NCI-H2196 treated with DMSO at 0.1 percent for 48 hours (cell line): ENCODE measurements at regions not wholly inside any gene's neighbourhood (a gene's known extent, or its start where the extent isn't known, plus 50 kb on each side); places are given as distances from the start of the nearest gene placed in this dataset.
"Not testable (repeated sequence)": the region's sequence is repeated elsewhere in the genome, so short reads cannot be mapped to it uniquely, and the experiment has no call there.

ENCODE experiments used
- DNase-seq: peaks from one replicate; lab custom pipeline; 2025; ENCODE audit not compliant: unreplicated experiment; lab: John Stamatoyannopoulos, UW

DNA sequence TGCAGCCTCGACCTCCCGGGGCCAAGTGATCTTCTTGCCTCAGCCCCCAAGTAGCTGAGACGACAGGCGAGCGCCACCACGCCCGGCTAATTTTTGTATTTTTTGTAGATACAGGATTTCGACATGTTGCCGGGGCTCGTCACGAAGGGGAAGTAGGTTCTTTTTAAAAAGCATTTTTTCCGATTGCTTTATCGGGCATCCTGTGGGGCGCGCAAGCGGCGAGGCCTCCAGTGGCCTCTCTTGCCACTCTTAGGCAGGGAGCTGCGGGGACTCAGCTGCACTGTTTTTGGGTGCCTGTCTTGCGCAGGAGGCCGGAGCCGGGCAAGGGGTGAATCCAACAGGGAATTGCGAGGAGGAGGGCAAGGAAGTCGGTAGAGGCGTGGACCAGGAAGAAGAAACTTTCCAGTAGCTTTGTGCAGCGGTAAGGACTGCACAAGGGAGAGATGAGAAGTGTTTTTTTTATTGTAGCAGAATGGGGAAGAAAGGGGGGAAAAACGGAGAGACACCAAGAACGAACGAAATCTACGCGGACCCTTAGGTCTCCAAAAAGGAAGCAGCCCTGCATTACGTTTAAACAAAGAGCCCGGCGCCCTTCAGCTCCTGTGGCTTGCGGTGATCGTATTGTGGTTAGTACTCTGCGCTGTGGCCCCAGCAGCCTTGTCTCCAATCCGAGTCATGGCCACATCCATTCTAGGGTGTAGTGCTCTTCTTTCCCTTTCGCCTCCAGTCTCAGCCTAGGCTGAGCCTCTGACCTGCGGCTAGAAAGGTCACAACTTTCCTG, 164.8 kb downstream of the PPIAL4G start:
- no peak for DNase-seq

DNA sequence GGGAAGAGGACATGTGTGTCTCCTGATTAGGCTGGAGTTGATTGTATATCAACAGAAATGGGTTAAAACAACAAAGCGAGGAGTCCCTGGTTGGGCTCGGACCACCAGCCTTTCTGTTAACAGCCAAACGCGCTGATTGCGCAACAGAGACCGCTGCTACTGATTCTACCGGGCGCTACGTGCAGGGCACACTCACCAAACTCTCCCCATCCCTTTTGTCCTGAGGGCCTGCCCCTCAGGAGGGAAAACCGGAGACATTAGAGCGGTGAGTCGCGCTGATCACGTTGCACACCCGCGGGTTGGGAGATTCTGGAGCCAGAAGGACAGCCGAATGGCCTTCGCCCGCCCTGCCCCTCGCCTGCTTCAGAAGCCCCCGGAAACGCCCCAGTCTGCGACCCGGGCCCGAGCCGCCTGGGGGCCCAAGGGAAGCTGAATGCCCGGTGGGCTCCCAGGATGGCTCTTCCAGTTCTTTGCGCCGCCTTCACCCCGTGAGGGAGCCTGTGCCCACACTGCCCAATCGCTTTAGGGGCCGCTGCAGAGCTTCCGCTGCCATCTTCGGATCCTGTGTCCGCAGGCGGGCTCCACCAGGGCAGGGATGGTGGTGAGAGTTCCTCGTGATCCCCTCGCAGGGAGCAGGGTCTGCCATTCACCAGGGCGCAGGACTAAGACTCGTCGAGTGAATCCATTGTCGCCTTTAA, 165.4 kb upstream of the NBPF11 start:
- DNase-seq, result no peak

DNA sequence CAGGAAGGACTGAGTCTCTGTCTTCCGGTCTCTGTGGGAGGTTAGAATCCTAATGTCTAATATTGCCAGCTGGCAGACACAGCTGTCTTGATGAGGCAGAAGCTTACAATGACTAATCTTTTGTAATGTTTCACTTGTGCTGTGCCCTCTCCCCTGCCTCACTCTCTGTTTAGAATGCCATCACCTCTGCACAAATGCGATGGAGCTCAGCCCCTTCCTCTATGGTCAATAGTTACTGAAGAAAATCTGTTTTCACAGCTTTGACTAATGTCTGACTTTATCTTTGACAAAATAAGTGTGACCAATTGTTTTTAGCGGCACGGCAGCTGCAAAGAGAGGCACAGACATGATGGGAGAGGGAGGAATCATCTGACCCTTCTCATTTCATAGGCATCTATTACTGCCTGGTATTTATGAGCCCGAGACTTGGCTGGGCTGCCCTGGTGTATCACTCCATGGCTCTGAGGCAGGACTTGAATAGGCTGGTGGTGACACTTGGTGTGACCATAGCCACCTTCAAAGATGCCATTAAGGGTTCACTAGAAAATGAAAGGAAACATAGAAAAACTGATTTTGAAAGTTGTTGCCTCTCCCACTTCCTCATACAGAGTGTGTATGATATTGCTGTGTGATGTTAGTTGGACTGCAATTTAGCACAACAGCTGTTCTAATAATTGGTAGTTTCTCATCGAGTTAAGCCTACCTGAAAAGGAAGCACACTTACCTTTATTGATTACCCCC, 163.2 kb upstream of the NBPF11 start:
- DNase-seq, result no peak

DNA sequence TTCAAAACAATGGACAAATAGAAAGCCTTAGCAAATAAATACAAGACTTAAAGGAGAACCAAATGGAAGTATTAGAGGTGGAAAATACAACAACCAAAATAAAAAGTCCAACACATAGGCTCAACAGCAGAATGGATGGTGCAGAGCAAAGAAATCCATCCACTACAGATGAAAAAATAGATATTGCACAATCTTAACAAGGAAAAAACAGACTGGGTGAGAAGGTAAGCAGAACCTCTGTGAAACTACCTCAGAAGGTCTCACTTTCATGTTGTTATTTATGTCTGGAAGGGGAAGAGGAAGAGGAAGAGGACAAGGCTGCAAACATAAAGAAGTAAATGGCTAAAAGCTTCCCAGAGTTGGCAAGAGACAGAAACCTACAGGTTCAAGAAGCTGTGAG, 158.7 kb upstream of the NBPF11 start:
- no peak for DNase-seq

DNA sequence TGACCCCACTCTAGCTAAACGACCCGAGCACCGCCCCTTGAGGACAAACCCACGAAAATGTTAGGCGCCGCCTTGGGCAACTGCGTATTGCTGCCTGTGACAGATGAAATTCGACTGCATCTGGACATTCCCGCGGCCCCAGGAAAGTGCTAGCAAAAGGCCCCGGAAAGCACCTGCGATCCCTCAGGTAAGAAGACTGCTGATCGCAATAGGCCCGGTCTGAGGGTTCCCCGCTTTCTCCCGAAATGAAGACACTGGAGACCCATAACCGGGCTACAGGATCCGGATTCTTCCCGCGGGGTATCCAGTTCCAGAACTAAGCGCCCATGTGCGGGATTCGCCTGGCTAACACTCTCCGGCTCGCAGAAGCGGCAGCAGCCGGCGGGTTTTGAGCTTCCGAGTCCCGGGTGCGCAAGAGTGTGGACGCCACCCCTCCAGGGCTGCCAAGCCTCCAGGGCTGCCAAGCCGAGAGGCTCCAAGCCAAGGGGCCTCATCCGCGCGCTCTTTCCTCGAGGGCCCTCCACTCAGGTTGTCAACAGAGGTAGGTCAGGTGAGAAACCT, 157.9 kb upstream of the NBPF11 start:
- no peak for DNase-seq

DNA sequence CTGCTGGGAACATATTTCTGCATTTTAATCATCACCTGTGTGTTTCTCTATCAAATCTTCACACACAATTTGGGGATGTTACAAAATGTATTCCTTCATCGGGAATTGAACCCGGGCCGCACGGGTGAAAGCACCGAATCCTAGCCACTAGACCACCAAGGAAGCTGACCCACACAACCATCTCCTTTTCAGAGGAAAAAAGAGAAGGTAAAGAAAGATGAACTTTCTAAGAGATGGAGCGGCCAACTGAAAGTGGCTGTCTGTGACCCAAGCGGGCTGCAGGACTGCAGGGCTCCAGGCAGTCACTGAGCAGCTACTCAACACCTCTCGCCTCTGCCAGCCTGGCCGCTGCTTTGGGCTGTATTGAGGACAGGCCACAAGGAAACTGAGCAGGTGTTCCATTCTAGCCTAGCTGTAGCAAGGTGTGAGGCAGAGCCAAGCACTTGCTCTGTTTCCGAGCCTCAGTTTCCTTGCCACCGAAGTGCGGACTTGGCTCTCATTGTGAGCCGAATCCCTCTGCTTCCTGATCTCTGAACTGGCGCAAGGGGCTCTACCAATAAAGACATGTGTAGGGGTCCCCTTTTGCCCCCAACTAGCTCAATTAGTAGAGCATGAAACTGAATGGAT, 156.9 kb upstream of the NBPF11 start:
- DNase-seq, result no peak

DNA sequence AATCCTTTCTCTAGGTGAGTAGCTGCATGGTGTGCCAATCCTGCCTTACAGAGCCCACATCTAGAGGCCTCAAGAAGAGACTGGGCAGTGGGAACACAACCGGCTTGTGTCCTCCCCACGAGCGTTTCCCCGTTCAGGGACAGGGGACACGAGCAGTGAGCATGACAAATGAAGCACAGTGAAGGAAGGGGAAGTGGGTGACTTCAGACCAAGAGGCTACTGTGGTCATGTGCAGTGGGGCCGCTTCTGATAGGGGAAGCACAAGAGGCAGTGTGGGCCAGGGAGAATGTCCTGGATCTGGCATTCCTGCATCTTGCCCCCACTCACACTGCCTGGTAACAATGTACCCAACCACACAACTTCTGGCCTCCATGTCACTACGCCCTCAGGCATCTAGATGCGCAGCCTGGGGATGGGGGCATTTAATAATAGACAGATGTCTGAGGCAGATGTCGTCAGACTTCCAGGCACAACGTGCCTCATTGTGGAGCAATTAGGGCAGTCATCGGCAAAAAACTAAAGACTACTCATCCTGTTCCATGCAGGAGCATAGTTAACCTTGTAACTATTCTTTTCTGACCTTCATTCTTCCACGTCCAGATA, 155.6 kb upstream of the NBPF11 start:
- DNase-seq, result no peak

DNA sequence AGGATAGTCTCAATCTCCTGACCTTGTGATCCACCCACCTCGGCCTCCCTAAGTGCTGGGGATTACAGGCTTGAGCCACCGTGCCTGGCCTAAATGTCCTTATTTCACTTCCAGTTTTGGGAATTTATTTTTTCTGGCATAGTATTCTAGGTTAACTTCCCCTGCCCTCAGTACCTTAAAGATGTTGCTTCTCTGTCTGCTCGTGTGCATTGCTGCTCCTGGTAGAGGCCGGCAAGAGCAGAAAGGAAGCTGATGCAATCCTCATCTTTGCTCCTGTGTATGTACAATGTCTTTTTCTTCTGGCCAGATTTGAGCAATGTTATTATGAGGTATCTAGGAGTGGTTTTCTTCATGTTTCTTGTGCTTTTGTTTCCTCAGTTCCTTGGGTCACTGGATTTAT, 152.9 kb upstream of the NBPF11 start:
- DNase-seq, result not testable (repeated sequence)

DNA sequence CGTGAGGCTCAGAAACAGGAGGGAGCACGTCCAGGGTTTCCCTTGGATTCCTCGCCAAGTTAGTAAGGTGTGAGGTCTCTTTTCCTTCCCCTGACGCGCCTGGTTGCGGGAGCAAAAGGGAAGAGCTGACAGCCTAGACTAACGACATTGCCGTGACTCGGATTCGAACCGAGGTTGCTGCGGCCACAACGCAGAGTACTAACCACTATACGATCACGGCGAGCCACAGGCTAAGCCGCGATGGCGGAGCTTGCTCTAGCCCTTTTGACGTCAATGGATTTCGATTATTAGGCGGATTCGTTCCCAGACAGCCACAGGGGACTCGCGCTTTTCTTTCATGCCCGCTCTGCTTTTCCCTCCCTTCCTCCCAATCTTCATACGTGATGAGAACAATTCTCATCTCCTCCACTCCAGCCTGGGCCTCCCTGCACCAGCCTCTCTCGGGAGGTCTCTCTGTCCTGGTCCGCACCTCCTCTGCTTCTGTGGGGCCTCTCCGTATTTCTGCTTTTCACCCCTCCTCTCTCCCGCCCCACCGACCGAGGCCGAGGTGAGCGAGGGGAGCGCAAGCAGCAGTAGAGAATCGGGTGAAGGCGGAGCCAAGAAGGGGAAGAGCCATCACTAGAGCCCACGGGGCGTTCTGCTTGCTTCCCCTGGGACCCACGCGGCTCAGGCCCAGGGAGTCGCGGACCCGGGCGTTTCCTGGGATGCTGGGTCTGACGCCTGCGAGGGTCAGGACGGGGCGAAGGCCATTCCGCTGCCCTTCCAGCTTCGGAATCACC, 150.7 kb upstream of the NBPF11 start:
- DNase-seq, result not testable (repeated sequence)

DNA sequence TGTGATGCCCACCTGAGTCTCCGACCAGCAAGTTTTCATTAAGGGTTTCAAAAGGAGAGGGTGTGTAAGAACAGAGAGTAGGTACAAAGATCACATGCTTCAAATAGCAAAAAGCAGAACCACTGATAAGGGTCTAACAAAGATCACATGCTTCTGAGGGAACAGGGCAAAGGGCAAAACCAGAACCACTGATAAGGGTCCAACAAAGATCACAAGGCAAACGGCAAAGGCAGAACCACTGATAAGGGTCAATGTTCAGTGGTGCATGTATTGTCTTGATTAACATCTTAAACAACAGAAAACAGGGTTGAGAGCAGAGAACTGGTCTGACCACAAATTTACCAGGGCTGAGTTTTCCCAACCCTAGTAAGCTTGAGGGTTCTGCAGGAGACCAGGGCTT, 145.8 kb upstream of the NBPF11 start:
- not testable (repeated sequence) for DNase-seq

DNA sequence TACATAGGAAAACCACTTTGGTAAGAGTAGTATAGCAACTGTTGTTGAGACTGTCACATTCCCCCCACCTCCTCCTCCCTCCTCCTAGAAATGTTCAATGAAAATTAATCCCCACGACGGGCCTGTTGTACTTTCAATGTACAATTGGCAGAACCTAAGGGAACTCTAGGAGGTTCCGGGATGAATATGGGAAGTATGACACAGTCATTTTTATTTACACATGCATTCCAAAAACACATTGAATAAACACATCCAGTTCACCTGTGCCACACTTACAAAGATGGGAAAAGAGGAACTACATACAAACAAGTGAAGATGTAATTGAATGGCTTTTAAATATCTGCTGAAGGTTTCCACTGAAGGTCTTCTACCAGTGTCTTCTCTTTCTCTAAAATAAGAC, 144.4 kb upstream of the NBPF11 start:
- DNase-seq, result no peak

DNA sequence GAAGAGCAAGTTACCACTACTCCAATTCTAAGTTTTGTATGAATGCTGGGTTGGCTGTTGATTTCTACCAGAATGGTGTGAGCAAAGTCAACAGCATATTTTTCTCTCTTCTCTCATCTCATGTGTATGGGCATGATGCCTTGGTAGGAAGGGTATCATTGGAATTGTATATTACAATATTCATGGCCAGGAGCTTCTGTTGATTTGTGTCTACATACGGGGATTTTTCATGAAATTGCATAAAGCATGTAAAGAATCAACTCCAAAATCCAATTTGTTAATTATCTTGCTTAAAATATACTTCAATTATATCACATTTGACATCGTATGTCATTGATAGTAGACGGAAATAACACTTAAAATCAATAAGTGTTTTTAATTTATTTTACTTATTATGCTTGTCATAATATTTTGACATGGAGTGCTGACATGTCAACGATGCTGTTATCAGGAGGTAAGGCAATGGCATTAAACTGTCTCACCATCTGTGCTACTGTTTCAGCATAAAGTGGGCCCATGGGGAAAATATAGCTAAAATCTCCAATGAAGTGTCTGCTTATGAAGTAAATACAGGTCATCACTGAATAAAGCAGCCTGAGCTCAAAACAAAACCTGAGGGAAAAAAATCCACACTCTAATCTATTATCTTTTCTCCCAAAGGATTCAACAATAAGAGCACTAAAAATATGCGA, 142.2 kb upstream of the NBPF11 start:
- DNase-seq, result no peak

DNA sequence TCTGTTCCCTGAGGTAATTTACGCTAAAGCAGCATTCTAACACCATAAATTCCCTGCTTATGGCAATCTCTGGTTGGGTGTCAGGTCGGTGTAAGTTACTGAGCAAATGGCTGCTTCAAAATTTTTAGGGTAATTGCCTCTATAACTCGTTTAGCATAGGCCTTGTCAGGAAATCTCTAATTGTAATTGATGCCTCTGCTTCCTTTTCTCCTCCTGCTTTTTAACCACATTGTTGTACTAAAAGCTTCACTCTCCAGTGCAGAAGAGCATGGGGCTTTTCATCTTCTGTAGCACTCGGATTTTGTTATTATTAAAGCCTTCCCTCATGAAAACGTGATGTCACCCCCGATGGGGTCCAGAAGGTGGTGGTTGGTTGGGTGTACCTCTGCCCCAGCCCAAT, 141.6 kb upstream of the NBPF11 start:
- DNase-seq, result no peak

DNA sequence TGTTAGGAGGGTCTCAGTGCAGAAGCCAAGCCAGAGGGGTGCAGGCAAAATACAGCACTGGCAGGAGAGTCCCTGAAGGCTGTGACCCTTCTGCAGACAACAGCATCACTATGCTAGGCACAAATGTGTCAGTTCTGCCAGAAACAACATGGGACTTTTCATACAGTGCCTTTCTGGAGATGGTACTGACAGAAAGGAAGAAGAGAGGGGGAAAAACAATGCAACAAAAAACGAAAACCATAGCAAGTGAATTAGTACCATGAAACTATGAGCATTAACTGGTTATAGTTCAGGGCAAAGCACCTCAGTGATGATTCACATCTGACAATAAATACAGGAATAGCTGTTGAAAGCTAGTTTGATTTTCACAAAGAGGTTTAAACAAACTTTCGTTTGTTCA, 140.8 kb upstream of the NBPF11 start:
- DNase-seq, result no peak

DNA sequence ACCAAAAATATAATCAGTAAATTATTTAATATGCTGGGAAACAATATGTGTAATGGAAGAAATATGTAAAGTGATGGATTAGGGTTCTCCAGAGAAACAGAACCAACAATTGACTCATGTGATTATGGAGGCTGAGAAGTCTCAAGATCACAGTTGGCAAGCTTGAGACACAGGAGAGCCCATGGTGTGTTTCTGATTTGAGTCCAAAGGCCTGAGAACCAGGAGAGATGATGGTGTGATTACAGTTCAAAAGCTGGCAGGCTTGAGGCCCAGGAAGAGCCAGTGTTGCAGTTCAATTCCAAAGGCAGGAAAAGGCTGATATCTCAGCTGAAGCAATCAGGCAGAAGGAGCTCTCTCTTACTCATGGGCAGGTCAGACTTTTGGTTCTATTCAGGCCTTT, 138.8 kb upstream of the NBPF11 start:
- no peak for DNase-seq

DNA sequence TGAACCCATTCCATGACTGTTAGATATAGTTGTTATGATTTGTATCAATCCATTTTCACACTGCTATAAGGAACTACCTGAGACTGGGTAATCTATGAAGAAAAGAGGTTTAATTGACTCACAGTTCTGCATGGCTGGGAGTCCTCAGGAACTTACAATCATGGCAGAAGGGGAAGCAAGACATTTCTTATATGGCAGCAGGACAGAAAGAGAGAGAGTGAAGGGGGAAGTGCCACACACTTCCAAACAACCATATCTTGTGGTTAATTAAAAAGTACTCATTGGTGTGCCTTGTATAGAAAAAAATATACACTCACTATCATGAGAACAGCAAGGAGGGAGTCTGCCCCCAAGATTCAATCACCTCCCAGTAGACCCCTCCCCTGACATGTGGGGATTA, 137.6 kb upstream of the NBPF11 start:
- no peak for DNase-seq

DNA sequence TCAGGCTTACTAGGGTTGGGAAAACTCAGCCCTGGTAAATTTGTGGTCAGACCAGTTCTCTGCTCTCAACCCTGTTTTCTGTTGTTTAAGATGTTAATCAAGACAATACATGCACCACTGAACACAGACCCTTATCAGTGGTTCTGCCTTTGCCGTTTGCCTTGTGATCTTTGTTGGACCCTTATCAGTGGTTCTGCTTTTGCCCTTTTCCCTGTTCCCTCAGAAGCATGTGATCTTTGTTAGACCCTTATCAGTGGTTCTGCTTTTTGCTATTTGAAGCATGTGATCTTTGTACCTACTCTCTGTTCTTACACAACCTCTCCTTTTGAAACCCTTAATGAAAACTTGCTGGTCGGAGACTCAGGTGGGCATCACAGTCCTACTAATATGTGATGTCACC, 133.9 kb upstream of the NBPF11 start:
- DNase-seq, result not testable (repeated sequence)

DNA sequence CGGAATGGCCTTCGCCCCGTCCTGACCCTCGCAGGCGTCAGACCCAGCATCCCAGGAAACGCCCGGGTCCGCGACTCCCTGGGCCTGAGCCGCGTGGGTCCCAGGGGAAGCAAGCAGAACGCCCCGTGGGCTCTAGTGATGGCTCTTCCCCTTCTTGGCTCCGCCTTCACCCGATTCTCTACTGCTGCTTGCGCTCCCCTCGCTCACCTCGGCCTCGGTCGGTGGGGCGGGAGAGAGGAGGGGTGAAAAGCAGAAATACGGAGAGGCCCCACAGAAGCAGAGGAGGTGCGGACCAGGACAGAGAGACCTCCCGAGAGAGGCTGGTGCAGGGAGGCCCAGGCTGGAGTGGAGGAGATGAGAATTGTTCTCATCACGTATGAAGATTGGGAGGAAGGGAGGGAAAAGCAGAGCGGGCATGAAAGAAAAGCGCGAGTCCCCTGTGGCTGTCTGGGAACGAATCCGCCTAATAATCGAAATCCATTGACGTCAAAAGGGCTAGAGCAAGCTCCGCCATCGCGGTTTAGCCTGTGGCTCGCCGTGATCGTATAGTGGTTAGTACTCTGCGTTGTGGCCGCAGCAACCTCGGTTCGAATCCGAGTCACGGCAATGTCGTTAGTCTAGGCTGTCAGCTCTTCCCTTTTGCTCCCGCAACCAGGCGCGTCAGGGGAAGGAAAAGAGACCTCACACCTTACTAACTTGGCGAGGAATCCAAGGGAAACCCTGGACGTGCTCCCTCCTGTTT, 128.9 kb upstream of the NBPF11 start:
- DNase-seq, result not testable (repeated sequence)
